GM12872 (cell line): ENCODE measurements at regions not wholly inside any gene's neighbourhood (a gene's known extent, or its start where the extent isn't known, plus 50 kb on each side); places are given as distances from the start of the nearest gene placed in this dataset.

ENCODE experiments used
- TF ChIP-seq, protein P1 (sequence below): IDR thresholded peaks from 3 replicates; pipeline ENCODE4 v1.5.1; 2011; ENCODE audit warnings: low read depth, mild to moderate bottlenecking, low read length, moderate library complexity; ENCODE audit not compliant: insufficient read depth

GRCh38 chr2:189268763-189269162 is 89.2 kb upstream of the COL5A2 start:
- TF ChIP-seq, protein P1, sequence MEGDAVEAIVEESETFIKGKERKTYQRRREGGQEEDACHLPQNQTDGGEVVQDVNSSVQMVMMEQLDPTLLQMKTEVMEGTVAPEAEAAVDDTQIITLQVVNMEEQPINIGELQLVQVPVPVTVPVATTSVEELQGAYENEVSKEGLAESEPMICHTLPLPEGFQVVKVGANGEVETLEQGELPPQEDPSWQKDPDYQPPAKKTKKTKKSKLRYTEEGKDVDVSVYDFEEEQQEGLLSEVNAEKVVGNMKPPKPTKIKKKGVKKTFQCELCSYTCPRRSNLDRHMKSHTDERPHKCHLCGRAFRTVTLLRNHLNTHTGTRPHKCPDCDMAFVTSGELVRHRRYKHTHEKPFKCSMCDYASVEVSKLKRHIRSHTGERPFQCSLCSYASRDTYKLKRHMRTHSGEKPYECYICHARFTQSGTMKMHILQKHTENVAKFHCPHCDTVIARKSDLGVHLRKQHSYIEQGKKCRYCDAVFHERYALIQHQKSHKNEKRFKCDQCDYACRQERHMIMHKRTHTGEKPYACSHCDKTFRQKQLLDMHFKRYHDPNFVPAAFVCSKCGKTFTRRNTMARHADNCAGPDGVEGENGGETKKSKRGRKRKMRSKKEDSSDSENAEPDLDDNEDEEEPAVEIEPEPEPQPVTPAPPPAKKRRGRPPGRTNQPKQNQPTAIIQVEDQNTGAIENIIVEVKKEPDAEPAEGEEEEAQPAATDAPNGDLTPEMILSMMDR = no peak

- TF ChIP-seq, protein P1 = no peak
These were observed 94.2 kb upstream of the COL5A2 start for GRCh38 chr2:189273734-189274133.

DNA sequence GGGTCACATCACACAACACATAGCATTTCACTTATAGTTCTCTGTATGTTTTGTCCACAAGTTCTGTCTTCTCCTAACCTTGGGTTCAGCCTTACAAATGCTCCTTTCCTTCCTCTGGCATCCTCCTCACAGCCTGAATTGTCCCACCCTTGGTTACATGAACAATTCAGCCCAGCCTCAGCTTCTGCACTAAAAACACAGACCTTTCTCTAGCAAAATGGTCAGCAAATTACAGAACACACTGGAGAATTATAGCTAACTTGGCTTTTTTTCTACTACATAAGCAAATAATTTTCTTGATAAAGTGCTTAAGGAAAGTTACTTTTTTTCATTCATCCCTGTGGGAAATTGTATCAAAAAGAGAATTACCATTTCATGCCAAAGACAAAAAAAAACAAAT is 94.8 kb upstream of the COL5A2 start:
- TF ChIP-seq, protein P1 = no peak

- TF ChIP-seq, protein P1 = no peak
These were observed 96.7 kb upstream of the COL5A2 start for GRCh38 chr2:189276277-189276676.

DNA sequence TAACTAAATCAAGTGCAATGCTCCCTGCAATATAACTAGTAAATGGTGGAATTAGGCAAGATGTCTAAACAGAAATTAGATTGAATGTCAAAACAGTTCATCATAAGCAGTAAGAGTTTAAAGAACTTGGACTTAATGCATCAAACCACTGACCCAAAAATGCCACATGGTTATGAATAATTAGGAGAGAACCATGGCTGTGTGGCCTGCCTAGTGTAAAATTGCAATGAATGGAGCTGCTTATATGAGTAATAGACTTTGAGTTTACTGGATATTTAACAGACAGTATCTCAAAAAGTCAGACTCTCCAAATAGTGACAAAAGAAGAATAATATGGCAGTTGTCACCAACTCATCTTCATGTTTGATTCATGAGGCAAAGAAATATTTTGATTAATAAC is 101.6 kb upstream of the COL5A2 start:
- TF ChIP-seq, protein P1 = no peak

DNA sequence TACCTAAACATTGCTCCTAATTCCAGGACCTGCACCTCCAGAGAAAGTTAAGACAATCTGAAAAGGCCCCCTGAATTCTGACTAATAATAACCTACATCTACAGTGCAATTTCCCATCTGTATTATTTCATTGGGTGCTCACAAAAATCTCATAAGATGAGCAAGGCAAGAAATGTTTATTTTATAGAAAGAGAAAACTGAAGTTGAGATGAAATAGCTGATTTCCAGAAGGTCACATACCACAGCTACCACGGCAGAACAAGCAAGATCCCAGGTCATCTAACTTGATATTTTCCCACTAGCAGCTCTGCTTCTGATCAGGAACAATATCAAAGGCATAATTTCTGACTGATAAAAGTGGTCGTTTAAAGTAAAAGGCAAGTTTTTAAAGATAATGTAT is 105.8 kb upstream of the COL5A2 start:
- TF ChIP-seq, protein P1 = no peak

DNA sequence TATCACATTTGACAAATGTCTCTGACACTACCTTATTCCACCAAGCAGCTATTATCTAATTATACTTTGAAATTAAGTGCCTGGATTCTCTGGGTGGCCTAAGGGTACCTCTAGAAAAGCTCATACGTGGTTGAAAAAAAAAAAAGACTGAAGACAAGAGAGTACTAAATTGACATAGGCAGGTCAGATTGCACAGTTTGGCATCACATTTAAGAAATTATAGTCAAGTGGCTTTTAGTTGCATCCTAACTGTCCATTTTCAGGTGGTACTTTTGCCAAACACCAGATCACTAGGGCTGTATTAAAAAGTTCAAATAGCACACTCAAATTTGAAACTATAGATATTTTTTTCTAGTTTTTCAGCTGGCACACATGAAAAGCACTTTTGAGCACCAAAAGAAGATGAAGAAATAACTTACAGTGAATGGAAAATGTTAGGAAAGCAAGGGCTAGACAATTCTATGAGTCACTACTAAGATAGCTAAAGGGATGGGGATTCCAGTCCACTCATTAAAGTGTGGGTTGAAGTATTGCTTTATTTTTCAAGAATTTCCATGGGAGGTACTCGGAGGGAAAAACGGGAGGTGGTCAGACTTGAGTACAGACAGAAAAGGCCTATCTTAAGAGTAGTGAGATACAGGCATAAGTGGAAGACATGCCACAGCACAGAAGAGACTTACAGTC is 106.5 kb upstream of the COL5A2 start:
- TF ChIP-seq, protein P1 = no peak

- TF ChIP-seq, protein P1 = no peak
These were observed 107.8 kb upstream of the COL5A2 start for GRCh38 chr2:189287363-189287762.
